Prostate gland (tissue), 2 donors: ENCODE measurements at regions not wholly inside any gene's neighbourhood (a gene's known extent, or its start where the extent isn't known, plus 50 kb on each side); places are given as distances from the start of the nearest gene placed in this dataset.
"Not testable (repeated sequence)": the region's sequence is repeated elsewhere in the genome, so short reads cannot be mapped to it uniquely, and the experiment has no call there.

ENCODE experiments used
- DNase-seq: peaks from one replicate; pipeline ENCODE4 v3.0.0-alpha.2; 2019; ENCODE audit warnings: low spot score
- H3K27ac ChIP-seq, 2 donors: fragments of 200-600 bp; sonication (generic); 2 replicates each; pipeline ENCODE4 v1.5.1; 2017 to 2019
- H3K27me3 ChIP-seq: fragments of 200-600 bp; sonication (generic); replicated peaks from 2 replicates; pipeline ENCODE4 v1.5.1; 2019; ENCODE audit not compliant: insufficient read depth
- H3K36me3 ChIP-seq, 2 donors: fragments of 200-600 bp; sonication (generic); 1 replicate in 1 of 2; 2 replicates in 1 of 2; pipeline versions ENCODE4 v1.5.1 to v1.8.1; 2017 to 2019
- H3K4me1 ChIP-seq: fragments of 200-600 bp; sonication (generic); replicated peaks from 2 replicates; pipeline ENCODE4 v1.5.1; 2019
- H3K4me3 ChIP-seq, 2 donors: fragments of 200-600 bp; sonication (generic); 2 replicates each; pipeline ENCODE4 v1.5.1; 2017 to 2019
- H3K9me3 ChIP-seq: fragments of 200-600 bp; sonication (generic); 2 replicates; pipeline ENCODE4 v1.5.1; 2017
- CTCF ChIP-seq, 4 experiments: fragments of 200-600 bp in 2 of 4; fragments of 450-650 bp in 2 of 4; sonication (generic) in 2 of 4; IDR thresholded peaks; 1 replicate in 3 of 4; 2 replicates in 1 of 4; pipeline ENCODE4 v1.5.1; 2016 to 2019; ENCODE audit warnings: antibody characterized with exemption in 4 of 4, mild to moderate bottlenecking in 2 of 4, moderate library complexity in 2 of 4
- POLR2A ChIP-seq: fragments of 450-650 bp; IDR thresholded peaks from one replicate; pipeline ENCODE4 v1.6.1; 2016; ENCODE audit warnings: antibody characterized with exemption, mild to moderate bottlenecking
- POLR2AphosphoS5 ChIP-seq: sonication (generic); formaldehyde crosslinking; IDR thresholded peaks from one replicate; pipeline ENCODE4 v1.6.1; 2017; ENCODE audit warnings: antibody characterized with exemption
- WGBS: methylation state at CpG from one replicate; pipeline ENCODE4 v1.1.5; 2018; 5-methylcytosine and 5-hydroxymethylcytosine counted together
- intact Hi-C: fragments of 100-400 bp; cut with DNase I; formaldehyde crosslinking; loops from one replicate; pipeline ENCODE4 v1.14.2; 2022

GRCh38 chr13:44801990-44802389 lies 187.3 kb downstream of the NUFIP1 start:
- Histone ChIP-seq H3K4me1 (no peaks in the 10 kb centered on the region), H3K36me3 (no peaks in the 10 kb centered on the region), H3K27ac (no peak overlapping the region), H3K27me3 (no peaks in the 10 kb centered on the region), H3K4me3 (no peak overlapping the region), H3K9me3 (no peaks in the 10 kb centered on the region)
- intact Hi-C loops: no loop called here
- WGBS: 80% methylated on average over 4 of the region's 4 CpGs
- DNase-seq: no peak
- TF ChIP-seq CTCF (IDR thresholded peaks at IDR 0.05) (no peak), POLR2AphosphoS5 (no peak), POLR2A (no peak)

- H3K27ac ChIP-seq: no peak overlapping the region
- no peak overlapping the region for H3K4me3 ChIP-seq
- no peaks in the 10 kb centered on the region for H3K27me3 ChIP-seq
- intact Hi-C loops: no loop called here
- TF ChIP-seq POLR2A (no peak), CTCF (IDR thresholded peaks at IDR 0.05) (no peak), POLR2AphosphoS5 (no peak)
- no peak for DNase-seq
- no peaks in the 10 kb centered on the region for H3K4me1 ChIP-seq
- no peaks in the 10 kb centered on the region for H3K9me3 ChIP-seq
- no peaks in the 10 kb centered on the region for H3K36me3 ChIP-seq
- 89% methylated on average over 5 of the region's 5 CpGs for WGBS
Observed at GRCh38 chr13:44800626-44801025, 188.6 kb downstream of the NUFIP1 start.

GRCh38 chr13:44797685-44798084 lies 191.6 kb downstream of the NUFIP1 start:
- Histone ChIP-seq H3K27ac (no peak overlapping the region), H3K9me3 (no peaks in the 10 kb centered on the region), H3K27me3 (no peaks in the 10 kb centered on the region), H3K4me3 (no peak overlapping the region), H3K36me3 (no peaks in the 10 kb centered on the region), H3K4me1 (no peaks in the 10 kb centered on the region)
- no peak for DNase-seq
- WGBS: 43% methylated on average over 2 of the region's 2 CpGs
- intact Hi-C loops: no loop called here
- TF ChIP-seq POLR2AphosphoS5 (peak; percentile 20), CTCF (IDR thresholded peaks at IDR 0.05) (no peak)

- no peak overlapping the region for H3K27ac ChIP-seq
- DNase-seq: no peak
- intact Hi-C loops: no loop called here
- H3K9me3 ChIP-seq: no peaks in the 10 kb centered on the region
- H3K4me1 ChIP-seq: no peaks in the 10 kb centered on the region
- no peaks in the 10 kb centered on the region for H3K36me3 ChIP-seq
- H3K27me3 ChIP-seq: no peaks in the 10 kb centered on the region
- no peak overlapping the region for H3K4me3 ChIP-seq
- 80% methylated on average over 5 of the region's 5 CpGs for WGBS
- TF ChIP-seq POLR2A (no peak), POLR2AphosphoS5 (no peak), CTCF (IDR thresholded peaks at IDR 0.05) (no peak)
Observed at GRCh38 chr13:44796597-44797490, 192.4 kb downstream of the NUFIP1 start.

GRCh38 chr13:44796039-44796438 lies 193.2 kb downstream of the NUFIP1 start:
- H3K27ac ChIP-seq, intact Hi-C loops, H3K9me3 ChIP-seq, H3K4me1 ChIP-seq, H3K4me3 ChIP-seq, DNase-seq, H3K27me3 ChIP-seq, H3K36me3 ChIP-seq: not testable (repeated sequence)
- WGBS: 100% methylated on average over 2 of the region's 2 CpGs
